HFFc6 (cell line): ENCODE measurements at regions not wholly inside any gene's neighbourhood (a gene's known extent, or its start where the extent isn't known, plus 50 kb on each side); places are given as distances from the start of the nearest gene placed in this dataset.
"Not testable (repeated sequence)": the region's sequence is repeated elsewhere in the genome, so short reads cannot be mapped to it uniquely, and the experiment has no call there.

Experiments
- DNase-seq: peaks from one replicate; pipeline ENCODE4 v3.0.0-alpha.2; 2018
- H3K27ac Mint-ChIP-seq: 2 replicates; pipeline ENCODE4 v1.8.0; 2020; ENCODE audit warnings: mild to moderate bottlenecking, mixed read lengths
- H3K27me3 Mint-ChIP-seq: 2 replicates; pipeline ENCODE4 v1.8.0; 2021; ENCODE audit warnings: mild to moderate bottlenecking, moderate library complexity, mixed read lengths; ENCODE audit not compliant: insufficient read depth
- H3K36me3 Mint-ChIP-seq: 2 replicates; pipeline ENCODE4 v1.8.0; 2021; ENCODE audit warnings: low read depth, mixed read lengths
- H3K4me1 Mint-ChIP-seq: 2 replicates; pipeline ENCODE4 v1.8.0; 2020; ENCODE audit warnings: low read depth, mixed read lengths
- H3K4me3 Mint-ChIP-seq: 2 replicates; pipeline ENCODE4 v1.8.0; 2020; ENCODE audit warnings: mild to moderate bottlenecking, moderate library complexity, mixed read lengths
- H3K9me3 Mint-ChIP-seq: 2 replicates; pipeline ENCODE4 v1.8.0; 2020; ENCODE audit warnings: mild to moderate bottlenecking, mixed read lengths
- TF ChIP-seq, protein P1 (sequence below): fragments of 200-600 bp; sonication (generic); IDR thresholded peaks from 2 replicates; pipeline ENCODE4 v1.5.0; 2021; ENCODE audit warnings: antibody characterized with exemption, mild to moderate bottlenecking

DNA sequence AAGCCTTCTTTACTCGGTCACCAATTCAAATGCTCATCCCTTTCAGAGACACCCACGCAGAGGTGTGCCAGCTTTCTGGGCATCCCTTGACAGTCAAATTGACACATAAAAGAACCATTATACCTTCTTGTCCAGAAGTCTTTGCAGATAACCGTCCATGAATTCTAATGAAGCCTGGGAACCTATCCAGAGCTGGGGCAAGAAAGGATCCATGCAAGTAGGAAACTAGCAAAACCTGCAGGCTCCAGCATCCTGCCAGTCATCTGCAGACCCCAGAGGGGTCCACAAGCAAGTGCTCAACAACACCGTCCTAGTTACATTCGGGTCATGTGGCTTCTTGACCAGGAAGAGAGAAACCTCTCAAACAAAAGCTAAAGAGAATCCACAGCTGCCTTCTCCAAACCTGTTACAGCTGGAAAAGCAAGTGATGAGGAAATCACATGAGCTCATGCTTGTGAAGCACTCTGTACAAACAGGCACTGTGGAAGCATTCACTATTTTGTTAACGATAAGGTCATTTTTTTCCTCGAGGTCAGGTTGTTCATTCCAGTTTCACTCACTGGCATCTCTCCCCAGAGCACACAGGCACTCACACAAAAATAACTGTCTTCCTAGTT is 80.2 kb upstream of the DMRT1 start:
- no peak overlapping the region for H3K4me3 Mint-ChIP-seq
- no peaks in the 10 kb centered on the region for H3K9me3 Mint-ChIP-seq
- TF ChIP-seq, protein P1, sequence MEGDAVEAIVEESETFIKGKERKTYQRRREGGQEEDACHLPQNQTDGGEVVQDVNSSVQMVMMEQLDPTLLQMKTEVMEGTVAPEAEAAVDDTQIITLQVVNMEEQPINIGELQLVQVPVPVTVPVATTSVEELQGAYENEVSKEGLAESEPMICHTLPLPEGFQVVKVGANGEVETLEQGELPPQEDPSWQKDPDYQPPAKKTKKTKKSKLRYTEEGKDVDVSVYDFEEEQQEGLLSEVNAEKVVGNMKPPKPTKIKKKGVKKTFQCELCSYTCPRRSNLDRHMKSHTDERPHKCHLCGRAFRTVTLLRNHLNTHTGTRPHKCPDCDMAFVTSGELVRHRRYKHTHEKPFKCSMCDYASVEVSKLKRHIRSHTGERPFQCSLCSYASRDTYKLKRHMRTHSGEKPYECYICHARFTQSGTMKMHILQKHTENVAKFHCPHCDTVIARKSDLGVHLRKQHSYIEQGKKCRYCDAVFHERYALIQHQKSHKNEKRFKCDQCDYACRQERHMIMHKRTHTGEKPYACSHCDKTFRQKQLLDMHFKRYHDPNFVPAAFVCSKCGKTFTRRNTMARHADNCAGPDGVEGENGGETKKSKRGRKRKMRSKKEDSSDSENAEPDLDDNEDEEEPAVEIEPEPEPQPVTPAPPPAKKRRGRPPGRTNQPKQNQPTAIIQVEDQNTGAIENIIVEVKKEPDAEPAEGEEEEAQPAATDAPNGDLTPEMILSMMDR, result no peak
- DNase-seq, result peak; percentile 9
- H3K27me3 Mint-ChIP-seq, result peaks cover 6% of the 10 kb centered on the region
- no peaks in the 10 kb centered on the region for H3K36me3 Mint-ChIP-seq
- H3K4me1 Mint-ChIP-seq, result peaks cover 15% of the 10 kb centered on the region
- no peak overlapping the region for H3K27ac Mint-ChIP-seq

DNA sequence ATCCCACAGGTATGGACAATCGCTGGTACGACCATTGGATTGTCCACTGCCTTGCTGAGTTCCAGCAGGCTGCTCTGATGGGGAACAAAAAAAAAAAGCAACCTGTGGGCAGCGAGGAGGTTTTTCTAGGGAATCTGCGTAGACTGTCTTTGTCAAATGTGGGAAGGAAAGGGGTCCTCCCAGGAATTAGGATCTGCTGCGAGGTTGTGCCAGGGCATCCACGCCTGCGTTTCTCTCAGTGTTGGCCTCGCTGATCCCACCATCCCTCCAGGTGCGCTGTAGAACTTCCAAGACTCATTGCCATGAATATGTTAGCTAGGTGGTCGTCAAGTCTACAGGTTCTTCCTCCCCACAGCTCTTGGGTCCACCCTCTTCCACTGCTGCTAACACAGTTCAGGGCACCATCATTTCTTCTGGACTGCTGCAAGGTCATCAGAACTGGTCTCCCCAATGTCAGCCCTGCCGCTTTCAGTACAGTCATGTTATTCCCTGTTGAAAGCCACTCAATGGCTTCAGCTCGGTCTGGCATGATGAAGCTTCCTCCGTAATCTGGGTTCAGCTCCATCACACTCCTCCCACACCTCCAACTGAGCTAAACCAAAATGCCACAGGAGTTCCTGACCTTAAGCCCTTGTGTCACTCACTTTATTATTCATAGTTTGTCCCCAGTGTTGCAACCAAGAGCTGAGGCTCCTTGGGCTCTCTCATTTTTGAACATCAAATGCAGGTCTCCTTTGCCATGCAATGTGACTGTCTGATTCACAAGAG is 79.5 kb upstream of the DMRT1 start:
- H3K4me1 Mint-ChIP-seq, result peaks cover 14% of the 10 kb centered on the region
- no peaks in the 10 kb centered on the region for H3K9me3 Mint-ChIP-seq
- TF ChIP-seq, protein P1, result no peak
- no peaks in the 10 kb centered on the region for H3K36me3 Mint-ChIP-seq
- no peak overlapping the region for H3K4me3 Mint-ChIP-seq
- H3K27ac Mint-ChIP-seq, result no peak overlapping the region
- peaks cover 6% of the 10 kb centered on the region for H3K27me3 Mint-ChIP-seq
- DNase-seq, result no peak

DNA sequence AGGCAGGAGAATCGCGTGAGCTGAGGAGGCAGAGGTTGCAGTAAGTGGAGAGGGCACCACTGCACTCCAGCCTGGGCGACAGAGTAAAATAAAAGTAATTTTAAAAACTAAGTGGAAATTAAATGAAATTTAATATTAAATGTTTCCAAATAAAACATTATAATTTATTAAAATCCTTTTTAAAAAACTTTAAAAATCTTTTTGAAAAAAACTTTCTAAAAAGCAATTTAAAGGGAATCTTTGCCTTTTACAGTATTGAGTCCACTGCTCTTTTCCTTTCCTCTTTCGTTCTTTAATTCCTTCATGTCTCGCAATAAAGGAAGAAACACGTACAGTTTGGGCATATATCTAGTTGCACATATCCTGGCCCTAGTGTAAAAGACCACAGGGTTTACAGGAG is 77.8 kb upstream of the DMRT1 start:
- Mint-ChIP-seq H3K36me3 (no peaks in the 10 kb centered on the region), H3K4me3 (peak overlapping the region; percentile 49; the same call in 1 of the 2 replicates), H3K27ac (no peak overlapping the region), H3K4me1 (peaks cover 7% of the 10 kb centered on the region), H3K9me3 (no peaks in the 10 kb centered on the region), H3K27me3 (peaks cover 16% of the 10 kb centered on the region)
- TF ChIP-seq, protein P1, result no peak
- DNase-seq, result no peak

DNA sequence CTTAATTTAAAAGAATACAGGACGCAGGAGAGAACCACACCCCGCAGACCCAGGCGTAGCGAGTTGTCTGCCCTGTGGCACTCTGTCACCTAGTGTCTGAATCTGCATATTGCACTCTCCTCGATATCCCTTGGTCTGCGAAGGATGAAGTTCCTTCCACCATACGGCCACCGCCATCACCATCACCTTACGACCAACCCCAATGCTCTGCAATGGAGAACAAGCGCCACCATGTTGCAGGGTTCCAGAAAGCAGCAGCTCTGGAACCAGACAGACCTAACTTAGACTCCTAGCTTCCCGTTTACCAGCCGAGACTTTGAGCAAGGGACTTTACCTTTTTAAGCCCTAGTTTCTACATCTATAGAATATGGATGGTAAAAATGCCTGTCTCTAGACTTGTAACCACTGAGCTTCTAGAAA is 77.4 kb upstream of the DMRT1 start:
- peak overlapping the region; percentile 49; the same call in 1 of the 2 replicates for H3K4me3 Mint-ChIP-seq
- H3K4me1 Mint-ChIP-seq, result peaks cover 7% of the 10 kb centered on the region
- no peak overlapping the region; the same call in 1 of the 2 replicates for H3K27ac Mint-ChIP-seq

DNA sequence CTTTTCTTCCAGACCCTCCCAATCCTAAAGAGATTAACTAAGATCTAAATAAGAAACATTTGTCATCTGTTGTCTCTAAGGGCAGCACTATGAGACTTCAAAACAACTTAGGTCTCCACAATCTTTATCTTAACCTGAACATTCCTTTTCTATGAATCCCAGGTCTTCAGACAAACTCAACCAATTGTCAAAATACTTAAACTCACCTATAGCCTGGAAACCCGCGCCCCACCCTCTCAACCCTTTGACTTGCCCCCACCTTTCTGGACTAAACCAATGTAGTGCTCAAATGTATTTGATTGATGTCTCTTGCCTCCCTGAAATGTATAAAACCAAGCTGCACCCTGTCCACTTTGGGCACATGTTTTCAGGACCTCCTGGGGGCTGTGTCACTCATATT is 76.5 kb upstream of the DMRT1 start:
- Mint-ChIP-seq H3K4me3 (no peak overlapping the region), H3K36me3 (peaks cover 8% of the 10 kb centered on the region), H3K27me3 (peaks cover 24% of the 10 kb centered on the region), H3K4me1 (peaks cover 7% of the 10 kb centered on the region), H3K27ac (no peak overlapping the region), H3K9me3 (peaks cover 8% of the 10 kb centered on the region)
- TF ChIP-seq, protein P1, result no peak
- DNase-seq, result no peak

More for the DNA sequence above, 77.4 kb upstream of the DMRT1 start:
- peaks cover 16% of the 10 kb centered on the region for H3K27me3 Mint-ChIP-seq
- DNase-seq, result peak; percentile 83
- H3K36me3 Mint-ChIP-seq, result peaks cover 1% of the 10 kb centered on the region
- TF ChIP-seq, protein P1, result peak; percentile 90
- H3K9me3 Mint-ChIP-seq, result peaks cover under 1% of the 10 kb centered on the region

DNA sequence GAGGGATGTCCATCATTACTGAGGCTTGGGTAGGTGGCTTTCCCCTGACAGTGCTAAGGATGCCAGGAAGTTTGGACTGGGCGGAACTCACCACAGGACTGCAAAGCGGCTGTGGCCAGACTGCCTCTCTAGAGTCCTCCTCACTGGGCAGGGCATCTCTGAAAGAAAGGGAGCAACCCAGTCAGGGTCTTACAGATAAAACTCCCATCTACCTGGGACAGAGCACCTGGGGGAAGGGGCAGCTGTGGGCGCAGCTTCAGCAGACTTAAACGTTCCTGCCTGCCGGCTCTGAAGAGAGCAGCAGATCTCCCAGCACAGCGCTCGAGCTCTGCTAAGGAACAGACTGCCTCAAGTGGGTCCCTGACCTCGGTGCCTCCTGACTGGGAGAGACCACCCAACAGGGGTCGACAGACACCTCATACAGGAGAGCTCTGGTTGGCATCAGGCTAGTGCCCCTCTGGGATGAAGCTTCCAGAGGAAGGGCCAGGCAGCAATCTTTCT is 74.4 kb upstream of the DMRT1 start:
- peaks cover 15% of the 10 kb centered on the region for H3K9me3 Mint-ChIP-seq
- not testable (repeated sequence) for H3K27ac Mint-ChIP-seq, H3K4me1 Mint-ChIP-seq, DNase-seq, H3K36me3 Mint-ChIP-seq, H3K4me3 Mint-ChIP-seq
- peaks cover 33% of the 10 kb centered on the region for H3K27me3 Mint-ChIP-seq
